ENCODE measurements at regions not wholly inside any gene's neighbourhood (a gene's known extent, or its start where the extent isn't known, plus 50 kb on each side); places are given as distances from the start of the nearest gene placed in this dataset.

GRCh38 chr1:115408533-115408932 is 70.5 kb upstream of the NGF start:
- TF ChIP-seq CTCF (IDR thresholded peaks at IDR 0.05) (no peak), EP300 (IDR thresholded peaks at IDR 0.05) (no peak), POLR2AphosphoS5 (IDR thresholded peaks at IDR 0.05) (no peak)
